ENCODE measurements at regions not wholly inside any gene's neighbourhood (a gene's known extent, or its start where the extent isn't known, plus 50 kb on each side); places are given as distances from the start of the nearest gene placed in this dataset.
"Not testable (repeated sequence)": the region's sequence is repeated elsewhere in the genome, so short reads cannot be mapped to it uniquely, and the experiment has no call there.

DNA sequence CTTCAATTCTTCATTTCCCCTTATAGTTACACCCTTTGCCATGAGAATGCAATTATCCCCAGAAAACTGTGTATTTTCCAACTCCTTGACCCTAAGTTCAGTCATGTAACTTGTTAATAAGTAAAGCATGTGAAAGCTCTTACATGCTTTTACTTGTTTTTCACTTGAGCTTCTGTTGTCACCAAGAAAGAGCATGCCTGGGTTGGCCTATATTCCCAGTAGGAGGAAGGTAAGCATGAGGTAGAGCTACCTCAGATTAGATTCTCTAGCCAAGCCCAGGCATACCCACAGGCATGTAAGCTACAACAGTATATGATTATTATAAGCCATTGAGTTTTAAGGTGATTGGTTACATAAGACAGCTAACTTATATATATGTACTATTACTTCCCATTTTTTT, 101.7 kb upstream of the SMLR1 start:
- no peak for DNase-seq

DNA sequence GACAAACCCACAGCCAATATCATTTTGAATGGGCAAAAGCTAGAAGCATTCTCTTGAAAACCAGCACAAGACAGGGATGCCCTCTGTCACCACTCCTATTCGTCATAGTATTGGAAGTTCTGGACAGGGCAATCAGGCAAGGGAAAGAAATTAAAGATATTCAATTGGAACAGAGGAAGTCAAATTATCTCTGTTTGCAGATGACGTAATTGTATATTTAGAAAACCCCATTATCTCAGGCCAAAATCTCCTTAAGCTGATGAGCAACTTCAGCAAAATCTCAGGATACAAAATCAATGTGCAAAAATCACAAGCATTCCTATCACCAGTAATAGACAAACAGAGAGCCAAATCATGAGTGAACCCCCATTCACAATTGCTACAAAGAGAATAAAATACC, 99.1 kb upstream of the SMLR1 start:
- DNase-seq, result not testable (repeated sequence)

DNA sequence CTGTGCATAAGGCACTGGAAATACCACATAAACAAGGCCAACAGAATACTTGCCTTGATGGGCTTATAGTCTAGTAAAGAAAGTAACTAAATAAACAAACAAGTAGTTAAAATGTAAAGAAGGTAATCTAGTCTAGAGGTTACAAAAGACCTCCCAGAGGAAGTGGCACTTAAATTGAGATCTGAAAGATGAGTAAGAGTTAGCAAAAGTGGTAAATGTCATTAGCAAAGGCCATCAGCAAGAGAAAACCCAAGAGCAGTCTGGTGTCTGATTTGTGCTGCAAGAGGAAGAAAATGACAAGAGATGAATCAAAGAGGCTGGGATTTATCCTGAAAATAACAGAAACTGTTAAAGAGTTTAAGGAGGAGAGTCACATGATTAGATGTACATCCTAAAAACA, 96.6 kb upstream of the SMLR1 start:
- DNase-seq, result no peak

DNA sequence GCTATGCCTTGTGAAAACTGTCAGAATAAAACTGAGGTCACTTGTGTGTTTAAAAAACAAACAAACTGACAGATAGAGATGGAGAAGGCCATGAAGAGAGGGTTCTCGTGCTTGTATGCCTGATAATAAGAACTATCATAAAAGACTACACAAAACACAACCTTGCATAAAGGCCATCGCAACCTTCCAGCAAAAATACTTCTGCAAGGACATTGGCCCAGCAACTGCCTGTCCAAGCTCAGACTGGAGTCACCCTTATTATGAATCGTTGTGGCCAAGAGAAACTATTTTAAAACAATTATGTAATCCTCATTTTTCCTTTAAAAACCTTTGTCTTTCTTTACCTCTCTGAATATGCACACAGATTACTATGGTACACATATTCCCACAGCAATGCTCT, 93.0 kb upstream of the SMLR1 start:
- no peak for DNase-seq

DNA sequence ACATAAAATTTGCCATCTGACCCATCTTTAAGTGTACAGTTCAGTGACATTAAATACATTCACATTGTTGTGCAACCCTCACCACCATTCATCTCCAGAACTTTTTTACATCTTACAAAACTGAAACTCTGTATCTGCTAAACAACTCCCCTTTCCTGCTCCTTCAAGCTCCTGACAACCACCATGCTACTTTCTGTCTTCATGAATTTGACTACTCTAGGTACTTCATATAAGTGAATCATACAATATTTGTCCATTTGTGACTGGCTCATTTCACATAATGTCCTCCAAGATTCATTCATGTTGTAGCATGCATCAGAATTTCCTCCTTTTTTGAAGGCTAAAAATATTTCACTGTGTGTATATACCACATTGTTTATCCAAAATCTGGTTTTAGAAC, 86.9 kb upstream of the SMLR1 start:
- no peak for DNase-seq

DNA sequence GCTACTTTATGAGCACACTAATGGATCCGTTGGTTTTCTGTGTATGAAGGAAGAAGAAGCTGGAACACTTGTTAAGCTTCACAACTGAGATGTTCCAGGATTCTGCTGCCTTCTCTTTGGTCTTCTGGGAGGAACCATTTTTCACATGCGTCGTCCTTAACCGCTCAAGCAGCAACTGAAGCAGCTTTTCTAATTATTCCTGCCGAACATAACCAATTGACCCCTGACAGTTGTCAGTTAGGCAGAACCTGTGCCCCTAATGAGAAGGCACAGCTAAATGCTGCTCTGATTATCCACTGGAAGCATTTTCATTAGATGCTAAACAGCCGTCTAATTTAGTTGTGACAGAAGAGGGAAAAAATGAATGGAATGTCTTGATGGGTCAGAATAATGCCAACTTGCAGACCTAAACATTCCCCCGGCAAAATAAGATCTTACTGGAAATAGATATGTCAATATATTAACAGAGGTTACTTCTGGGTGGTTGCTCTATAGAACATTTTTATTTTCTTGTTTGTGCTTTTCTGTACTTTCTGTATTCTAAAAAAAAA, 85.0 kb upstream of the SMLR1 start:
- DNase-seq, result no peak

DNA sequence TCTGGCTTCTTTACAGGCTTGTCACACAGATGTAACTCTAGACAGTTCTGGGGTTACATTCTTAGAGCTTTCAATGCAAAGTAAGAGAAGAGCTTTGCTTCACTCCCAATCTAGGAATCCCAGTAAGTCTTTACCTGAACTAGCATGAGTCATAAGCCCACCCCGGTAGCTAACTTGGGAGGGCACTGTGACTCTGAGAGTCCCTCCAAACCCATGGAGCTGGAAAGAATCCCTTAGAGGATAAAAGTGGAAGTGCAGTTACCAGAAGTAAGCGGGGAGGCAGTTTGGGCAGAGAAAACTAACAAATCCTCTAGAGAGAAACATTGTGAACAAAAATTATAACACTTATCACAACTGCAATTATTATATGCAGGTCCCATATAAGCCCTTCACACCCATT, 84.0 kb upstream of the SMLR1 start:
- DNase-seq, result no peak

DNA sequence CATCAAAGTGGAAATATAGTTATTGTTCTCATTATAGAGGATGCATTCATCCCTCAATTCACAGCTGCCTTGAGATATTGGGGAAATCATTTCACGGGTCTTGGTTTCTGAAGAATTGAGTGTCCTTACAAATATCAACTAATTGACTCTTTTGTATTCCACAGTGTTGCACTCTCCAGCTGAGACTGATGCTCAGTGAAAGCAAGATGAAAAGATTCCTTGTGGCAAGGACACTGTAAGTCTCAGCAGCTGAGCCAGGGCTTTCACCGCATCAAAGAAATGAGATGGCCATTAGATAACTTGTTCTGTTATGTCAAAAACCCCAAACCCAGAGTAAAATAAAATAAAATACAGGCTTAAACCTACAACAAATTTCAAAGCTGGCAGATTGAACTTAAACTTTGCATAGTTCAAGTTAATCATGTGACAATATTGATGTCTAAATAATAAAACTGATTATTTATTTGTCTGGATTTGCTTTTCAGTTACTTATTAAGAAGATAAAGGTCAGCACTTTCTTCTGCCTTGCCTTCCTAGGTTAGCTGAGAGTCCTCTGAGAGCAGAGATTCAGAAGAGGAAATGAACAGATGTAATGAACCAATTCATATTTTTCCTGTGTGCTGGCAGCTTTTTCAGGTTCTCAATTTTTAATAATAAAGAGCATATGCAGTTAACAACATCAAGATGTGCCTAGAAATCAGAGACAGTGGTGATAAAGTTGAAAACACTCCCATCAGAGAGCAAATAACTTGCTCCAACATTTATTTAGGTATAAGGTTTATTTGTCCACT, 82.4 kb upstream of the SMLR1 start:
- no peak for DNase-seq

DNA sequence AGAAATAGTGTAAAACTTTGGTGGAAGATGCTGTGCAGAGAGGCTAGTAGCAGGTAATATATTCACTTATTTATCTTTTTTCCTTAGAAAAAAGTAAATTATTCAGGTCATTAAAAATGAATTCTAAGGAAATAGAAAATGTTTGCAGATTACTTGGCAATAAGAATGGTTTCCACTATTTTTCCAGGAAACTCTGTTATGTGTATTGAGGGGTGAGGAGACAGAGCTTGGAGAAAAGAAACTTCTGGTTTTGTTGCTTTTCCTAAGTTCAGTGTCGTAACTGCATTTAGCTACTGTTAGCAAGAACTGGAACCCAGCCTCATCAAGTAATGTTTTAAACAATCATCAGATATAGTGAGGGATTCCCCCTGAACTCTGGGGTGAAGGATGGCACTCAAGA, 79.2 kb upstream of the SMLR1 start:
- DNase-seq, result no peak

DNA sequence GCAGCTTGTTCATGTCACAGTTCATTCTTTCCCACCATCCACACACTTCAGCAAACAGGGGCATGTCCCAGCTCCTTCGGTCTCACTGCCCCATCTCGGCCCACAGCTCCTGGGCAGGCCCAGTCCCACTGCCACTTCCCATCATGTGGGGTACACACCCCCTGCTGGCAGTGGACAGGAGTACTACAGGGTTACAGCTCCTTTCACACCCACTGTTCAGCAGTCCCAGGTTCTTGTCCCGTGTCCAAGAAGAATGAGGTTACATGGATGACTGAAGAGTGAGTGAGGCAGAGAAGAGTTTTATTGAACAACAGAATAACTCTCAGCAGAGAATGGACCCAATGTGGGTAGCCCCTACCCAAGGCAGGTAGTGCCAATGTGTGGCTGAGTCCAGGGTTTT, 77.8 kb upstream of the SMLR1 start:
- DNase-seq, result no peak

DNA sequence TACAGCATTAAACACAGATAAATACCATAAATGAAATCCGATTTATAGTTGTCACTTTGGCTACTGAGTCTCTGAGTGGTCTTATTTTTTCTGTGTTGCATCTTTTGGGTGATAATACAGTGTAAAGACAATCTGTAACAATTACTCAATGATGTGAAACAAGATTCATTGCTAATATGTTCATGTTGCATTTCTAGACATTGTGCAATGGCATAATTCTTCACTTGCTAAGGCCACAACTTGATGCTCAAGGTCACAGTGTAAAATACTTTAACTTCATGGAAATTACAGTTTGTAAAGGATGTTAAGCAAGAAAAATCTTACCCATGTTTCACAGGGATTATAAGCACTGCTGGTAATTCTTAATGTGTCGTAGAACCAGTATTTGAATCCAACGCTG, 74.9 kb upstream of the SMLR1 start:
- no peak for DNase-seq

DNA sequence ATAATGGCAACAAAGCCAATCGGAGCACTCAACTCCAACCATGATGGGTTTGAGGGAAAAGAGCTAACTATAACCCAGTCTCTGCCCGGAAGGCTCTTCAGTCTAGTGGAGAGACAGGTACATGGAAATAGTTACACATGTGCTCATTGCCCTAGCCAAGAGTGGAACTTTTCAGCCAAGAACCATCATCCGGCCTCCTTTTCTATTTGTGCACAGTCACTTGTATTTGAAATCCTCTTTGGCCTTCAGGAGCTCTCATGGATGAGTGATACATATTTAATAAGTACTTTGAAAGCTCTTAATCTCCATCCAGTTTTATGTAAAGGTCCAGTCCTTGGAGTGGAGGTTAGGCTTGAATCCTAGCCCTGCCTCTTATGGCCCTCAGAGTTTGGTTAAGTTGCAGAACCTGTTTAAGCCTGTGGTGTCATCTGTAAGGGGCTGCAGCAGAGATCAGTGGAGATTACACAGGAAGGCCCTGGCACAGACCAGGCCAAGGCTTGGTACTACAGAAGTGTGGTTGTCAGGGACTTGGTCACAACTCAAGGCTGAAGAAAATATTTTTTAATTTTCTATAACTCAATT, 72.3 kb upstream of the SMLR1 start:
- DNase-seq, result no peak

DNA sequence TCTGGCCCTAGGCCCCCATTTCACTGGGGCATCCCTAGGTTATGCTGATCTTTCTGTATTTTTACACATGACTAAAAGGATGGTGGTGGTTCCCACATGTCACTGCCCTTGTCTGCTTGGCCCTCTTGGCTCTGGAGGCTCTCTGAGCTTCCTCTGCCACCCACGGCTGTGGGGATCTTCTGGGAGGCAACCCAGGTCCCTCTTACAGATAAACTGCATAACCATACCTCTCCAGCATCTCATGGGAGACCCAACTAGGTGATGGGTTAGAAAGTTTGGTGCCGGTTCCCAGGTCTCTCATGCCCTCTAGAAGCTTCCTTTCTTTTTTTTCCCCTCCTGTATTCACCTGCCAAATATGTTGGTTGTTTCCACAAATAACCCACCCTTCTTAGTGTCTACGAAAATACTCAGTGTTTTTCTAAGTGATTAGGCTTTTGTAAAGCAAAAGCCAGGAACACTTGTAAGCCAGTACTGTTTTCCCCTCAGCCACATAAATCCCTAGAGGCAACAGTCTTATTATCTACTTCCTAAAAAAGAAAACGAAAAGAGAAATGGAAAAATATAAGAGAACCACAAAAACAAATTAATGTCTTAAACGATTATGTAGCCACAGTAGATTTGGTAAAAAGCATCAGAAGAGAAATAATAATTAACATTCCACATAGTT, 71.7 kb upstream of the SMLR1 start:
- no peak for DNase-seq

DNA sequence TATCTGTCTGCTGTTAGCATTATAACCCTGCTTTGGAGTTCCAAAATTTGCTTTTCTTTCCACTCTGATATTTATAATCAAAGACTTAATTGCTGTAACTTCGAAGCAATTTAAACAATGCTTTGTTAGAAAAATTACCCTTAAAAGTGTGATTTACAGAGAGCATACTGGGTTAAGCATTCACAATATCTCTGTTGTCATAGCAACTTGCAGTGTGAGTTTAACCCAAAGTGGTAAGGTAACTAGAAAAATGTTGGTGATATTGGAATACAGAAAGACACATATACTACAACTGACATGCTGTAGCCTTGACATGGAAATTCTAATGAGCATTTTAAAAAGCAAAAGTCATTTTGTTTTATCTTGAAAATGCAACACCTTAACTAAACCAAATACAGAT, 70.4 kb upstream of the SMLR1 start:
- no peak for DNase-seq

DNA sequence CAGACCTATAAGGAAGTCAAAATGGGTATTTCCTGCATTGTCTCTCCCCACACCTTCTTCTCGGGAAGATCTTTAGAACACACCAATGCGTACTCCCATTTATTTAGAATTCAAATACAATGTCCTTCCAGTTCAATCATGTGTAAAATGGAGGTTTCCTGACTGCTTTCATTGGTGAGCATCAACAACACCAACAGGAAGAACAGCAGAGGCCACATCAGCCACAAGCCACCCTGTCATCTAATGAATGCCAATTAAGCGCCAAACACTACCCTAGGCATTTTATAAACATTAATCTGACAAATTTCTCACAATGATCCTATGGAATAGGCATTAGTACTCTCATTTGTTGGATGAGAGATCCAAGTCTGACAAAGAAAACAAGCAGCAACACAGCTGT, 68.4 kb upstream of the SMLR1 start:
- no peak for DNase-seq

DNA sequence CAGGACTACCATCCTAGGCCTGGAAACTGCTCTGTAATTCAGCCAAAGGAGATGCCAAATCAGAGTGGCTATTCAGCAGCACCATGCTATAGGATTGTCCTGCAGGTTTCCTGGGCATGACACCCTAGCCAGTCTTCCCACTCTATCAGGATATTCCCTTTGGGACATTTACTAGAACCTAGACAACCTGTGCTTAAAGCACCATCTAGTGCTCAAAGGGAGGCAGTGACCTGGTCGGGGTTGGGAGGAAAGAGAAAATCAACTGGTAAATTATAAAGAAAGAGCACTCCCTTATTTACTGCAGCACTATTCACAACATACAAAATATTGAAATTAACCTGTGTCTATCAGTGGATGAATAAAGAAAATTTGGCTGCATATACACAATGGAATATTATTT, 67.2 kb upstream of the SMLR1 start:
- no peak for DNase-seq

DNA sequence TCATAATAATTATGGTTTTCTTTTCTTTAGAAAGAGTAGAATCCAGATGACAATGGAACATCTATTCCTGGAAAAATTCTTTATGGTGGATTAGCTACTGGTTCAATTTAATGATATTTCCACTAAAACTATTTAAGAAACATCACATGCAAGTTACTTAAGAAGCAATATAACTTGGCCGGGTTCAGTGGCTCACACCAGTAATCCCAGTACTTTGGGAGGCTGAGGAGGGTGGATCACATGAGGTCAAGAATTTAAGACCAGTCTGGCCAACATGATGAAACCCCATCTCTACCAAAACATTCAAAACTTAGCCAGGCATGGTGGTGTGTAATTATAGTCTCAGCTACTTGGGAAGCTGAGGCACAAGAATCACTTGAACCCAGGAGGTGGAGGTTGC, 65.9 kb upstream of the SMLR1 start:
- DNase-seq, result no peak

DNA sequence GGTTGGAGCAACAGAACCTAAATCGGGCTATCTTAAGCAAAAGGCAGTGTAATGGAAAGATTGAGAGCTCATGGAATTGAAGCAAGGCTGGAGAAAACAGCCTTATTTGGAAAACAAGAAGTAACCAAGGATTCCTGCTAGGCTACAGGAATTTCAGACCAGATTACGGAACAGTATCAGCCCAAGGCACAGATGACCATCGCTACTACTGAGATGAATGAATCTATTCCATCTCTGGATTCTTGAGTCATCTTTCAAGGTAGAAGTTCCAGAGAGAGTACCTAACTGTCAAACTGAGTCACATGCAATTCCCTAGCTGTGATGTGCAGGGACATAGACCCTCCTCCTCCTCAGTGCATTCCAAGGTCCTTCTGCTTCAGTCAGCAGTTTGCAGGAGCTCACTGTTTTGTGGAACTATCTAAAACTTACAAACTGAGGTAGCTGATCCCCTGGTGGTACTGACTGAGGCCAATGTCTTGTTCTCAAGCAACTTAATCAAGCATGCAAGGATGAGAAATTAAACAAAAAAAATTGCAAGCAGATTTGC, 62.0 kb upstream of the SMLR1 start:
- no peak for DNase-seq

DNA sequence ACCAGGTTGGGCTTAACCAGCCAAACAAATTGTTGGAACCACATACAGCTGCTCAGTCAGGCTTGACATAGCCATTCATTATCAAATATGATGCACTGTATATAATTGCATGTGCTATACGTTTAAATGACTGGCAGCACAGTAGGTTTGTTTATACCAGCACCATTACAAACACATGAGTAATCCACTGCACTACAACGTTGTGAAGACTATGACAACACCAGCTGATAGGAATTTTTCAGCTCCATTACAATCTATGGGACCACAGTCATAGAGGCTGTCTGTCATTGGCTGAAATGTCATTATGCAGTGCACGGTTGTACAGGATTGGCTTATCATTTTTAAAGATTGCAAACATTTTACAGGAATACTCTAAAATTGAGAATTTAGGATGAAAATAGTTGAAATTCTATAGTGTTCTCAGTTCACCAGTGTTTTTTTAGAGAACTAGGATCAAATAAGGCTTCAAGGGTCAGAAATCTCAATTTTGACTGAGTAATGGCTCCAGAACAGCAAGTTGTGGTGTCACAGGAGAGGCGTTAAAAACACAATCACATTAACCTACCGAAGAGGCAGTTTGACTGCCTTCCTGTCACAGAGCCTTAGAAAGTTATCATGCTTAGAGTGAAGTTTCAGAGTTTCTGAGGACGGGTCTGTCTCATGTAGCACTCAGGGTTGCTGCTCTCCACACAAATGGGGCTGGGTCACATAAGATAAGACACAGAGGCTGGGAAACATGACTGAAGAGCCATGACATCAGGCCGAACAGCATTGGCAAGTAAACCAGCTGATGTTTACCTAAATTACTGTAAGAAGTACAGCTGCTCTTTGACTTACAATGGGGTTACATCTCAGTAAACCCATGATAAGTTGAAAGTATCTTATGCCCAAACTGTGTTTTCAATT, 60.7 kb upstream of the SMLR1 start:
- no peak for DNase-seq

DNA sequence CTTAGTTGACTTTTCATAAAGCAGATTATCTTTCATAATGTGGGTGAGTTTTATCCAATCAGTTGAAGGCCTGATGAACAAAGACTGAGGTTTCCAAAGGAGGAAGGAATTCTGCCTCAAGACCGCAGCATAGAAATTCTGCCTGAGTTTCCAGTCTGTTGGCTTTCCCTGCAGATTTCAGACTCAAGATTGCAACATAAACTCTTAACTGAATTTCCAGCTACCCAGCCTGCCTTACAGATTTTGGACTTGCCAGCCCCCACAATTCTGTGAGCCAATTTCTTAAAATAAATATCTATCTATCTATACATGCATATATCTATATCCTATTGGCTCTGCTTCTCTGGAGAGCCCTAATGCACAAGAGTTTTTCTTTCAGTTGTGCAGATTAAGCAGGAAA, 57.3 kb upstream of the SMLR1 start:
- no peak for DNase-seq

DNA sequence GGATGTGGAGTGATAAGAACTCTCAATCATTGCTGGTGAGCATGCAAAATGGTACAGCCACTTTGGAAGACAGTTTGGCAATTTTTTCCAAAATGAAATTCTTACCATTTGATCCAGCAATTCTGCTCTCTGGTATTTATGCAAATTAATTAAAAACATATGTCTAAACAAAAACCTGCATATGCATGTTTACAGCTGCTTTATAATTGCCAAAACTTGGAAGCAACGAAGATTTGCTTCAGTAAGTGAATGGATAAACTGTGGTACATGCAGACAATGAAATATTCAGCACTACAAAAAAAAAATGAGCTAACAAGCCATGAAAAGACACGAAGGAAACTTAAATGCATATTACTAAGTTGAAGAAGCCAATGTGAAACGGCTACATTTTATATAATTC, 55.5 kb upstream of the SMLR1 start:
- DNase-seq, result no peak

DNA sequence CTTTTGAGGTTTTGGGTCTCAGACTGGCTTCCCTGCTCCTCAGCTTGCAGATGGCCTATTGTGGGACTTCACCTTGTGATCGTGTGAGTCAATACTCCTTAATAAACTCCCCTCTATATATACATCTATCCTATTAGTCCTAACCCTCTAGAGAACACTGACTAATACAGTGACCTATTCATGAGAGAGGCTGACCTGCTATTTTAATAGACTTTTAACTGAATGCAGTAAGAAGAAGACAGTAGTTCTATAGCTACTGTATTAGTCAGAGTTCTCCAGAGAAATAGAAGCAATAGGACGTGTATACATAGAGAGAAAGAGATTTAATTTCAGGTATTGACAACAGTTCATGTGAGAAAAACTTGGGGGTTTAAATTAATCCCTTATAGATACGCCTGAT, 53.3 kb upstream of the SMLR1 start:
- no peak for DNase-seq

Measured in NCI-H748 treated with DMSO at 0.1 percent for 48 hours (cell line).